SK-N-SH treated with all-trans-retinoic acid at 6 μM for 48 hours (cell line): ENCODE measurements at regions not wholly inside any gene's neighbourhood (a gene's known extent, or its start where the extent isn't known, plus 50 kb on each side); places are given as distances from the start of the nearest gene placed in this dataset.

Source experiments
- ATAC-seq: fragments of 200-7000 bp; cut with Tn5 transposase; 3 replicates; pipeline ENCODE4 v1.9.1; 2020; ENCODE audit warnings: mild to moderate bottlenecking, moderate library complexity
- BACH2 ChIP-seq: fragments of 250-450 bp; sonication (Bioruptor Pico); IDR thresholded peaks from 2 replicates; pipeline ENCODE4 v1.9.0; 2021; ENCODE audit warnings: mild to moderate bottlenecking, borderline replicate concordance
- CSDC2 ChIP-seq: fragments of 250-450 bp; sonication (Bioruptor Pico); IDR thresholded peaks from 2 replicates; pipeline ENCODE4 v1.5.0; 2020; ENCODE audit warnings: mild to moderate bottlenecking, moderate library complexity
- ESRRG ChIP-seq: fragments of 250-450 bp; sonication (Bioruptor Pico); IDR thresholded peaks from 2 replicates; pipeline ENCODE4 v1.6.1; 2021; ENCODE audit warnings: mild to moderate bottlenecking
- GLIS3 ChIP-seq: fragments of 250-450 bp; sonication (Bioruptor Pico); IDR thresholded peaks from 2 replicates; pipeline ENCODE4 v1.5.0; 2020; ENCODE audit warnings: mild to moderate bottlenecking, moderate library complexity
- OSR1 ChIP-seq: fragments of 250-450 bp; sonication (Bioruptor Pico); IDR thresholded peaks from 2 replicates; pipeline ENCODE4 v1.8.0; 2022; ENCODE audit warnings: moderate library complexity, mild to moderate bottlenecking, inconsistent platforms
- PPARA ChIP-seq: fragments of 250-450 bp; sonication (Bioruptor Pico); IDR thresholded peaks from 2 replicates; pipeline ENCODE4 v1.5.0; 2020; ENCODE audit warnings: mild to moderate bottlenecking, borderline replicate concordance
- RARB ChIP-seq: fragments of 250-450 bp; sonication (Bioruptor Pico); IDR thresholded peaks from 2 replicates; pipeline ENCODE4 v1.8.0; 2021; ENCODE audit warnings: mild to moderate bottlenecking, moderate library complexity
- SNAI2 ChIP-seq: fragments of 250-450 bp; sonication (Bioruptor Pico); IDR thresholded peaks from 2 replicates; pipeline ENCODE4 v1.5.0; 2020; ENCODE audit warnings: mild to moderate bottlenecking, moderate library complexity
- TCF4 ChIP-seq: fragments of 250-450 bp; sonication (Bioruptor Pico); IDR thresholded peaks from 2 replicates; pipeline ENCODE4 v1.8.0; 2021; ENCODE audit warnings: mild to moderate bottlenecking, moderate library complexity, borderline replicate concordance
- TOX ChIP-seq: fragments of 250-450 bp; sonication (Bioruptor Pico); IDR thresholded peaks from 2 replicates; pipeline ENCODE4 v1.8.0; 2021; ENCODE audit warnings: mild to moderate bottlenecking, moderate library complexity, borderline replicate concordance
- ZC3H10 ChIP-seq: fragments of 250-450 bp; sonication (Bioruptor Pico); IDR thresholded peaks from 2 replicates; pipeline ENCODE4 v1.5.1; 2021; ENCODE audit warnings: mild to moderate bottlenecking, moderate library complexity
- ZFP3 ChIP-seq: fragments of 250-450 bp; sonication (Bioruptor Pico); IDR thresholded peaks from 2 replicates; pipeline ENCODE4 v1.5.0; 2020; ENCODE audit warnings: mild to moderate bottlenecking, moderate library complexity
- ZFP30 ChIP-seq: fragments of 450-650 bp; formaldehyde crosslinking; IDR thresholded peaks from 2 replicates; pipeline ENCODE4 v1.5.0; 2022; ENCODE audit warnings: mild to moderate bottlenecking, moderate library complexity
- ZNF565 ChIP-seq: fragments of 450-650 bp; formaldehyde crosslinking; conservative IDR thresholded peaks from 2 replicates; pipeline ENCODE4 v1.5.0; 2020; ENCODE audit warnings: low read depth, mild to moderate bottlenecking, moderate library complexity
- ZNF70 ChIP-seq: fragments of 450-650 bp; formaldehyde crosslinking; IDR thresholded peaks from 2 replicates; pipeline ENCODE4 v1.5.0; 2020; ENCODE audit warnings: mild to moderate bottlenecking, moderate library complexity
- ZNF8 ChIP-seq: fragments of 450-650 bp; formaldehyde crosslinking; IDR thresholded peaks from 2 replicates; pipeline ENCODE4 v1.5.0; 2020; ENCODE audit warnings: mild to moderate bottlenecking, moderate library complexity
- TF ChIP-seq, protein P1 (sequence below): fragments of 250-450 bp; sonication (Bioruptor Pico); IDR thresholded peaks from 2 replicates; pipeline ENCODE4 v1.8.0; 2020; ENCODE audit warnings: mild to moderate bottlenecking, moderate library complexity, borderline replicate concordance
- TF ChIP-seq, protein P2 (sequence below): fragments of 250-450 bp; sonication (Bioruptor Pico); IDR thresholded peaks from 2 replicates; pipeline ENCODE4 v1.5.1; 2020; ENCODE audit warnings: low read depth, mild to moderate bottlenecking, moderate library complexity
- TF ChIP-seq, protein P3 (sequence below): fragments of 250-450 bp; sonication (Bioruptor Pico); IDR thresholded peaks from 2 replicates; pipeline ENCODE4 v1.5.1; 2021; ENCODE audit warnings: mild to moderate bottlenecking, moderate library complexity
- TF ChIP-seq, protein P4 (sequence below): fragments of 250-450 bp; sonication (Bioruptor Pico); IDR thresholded peaks from 2 replicates; pipeline ENCODE4 v1.8.0; 2021; ENCODE audit warnings: low read depth, mild to moderate bottlenecking, moderate library complexity, borderline replicate concordance

DNA sequence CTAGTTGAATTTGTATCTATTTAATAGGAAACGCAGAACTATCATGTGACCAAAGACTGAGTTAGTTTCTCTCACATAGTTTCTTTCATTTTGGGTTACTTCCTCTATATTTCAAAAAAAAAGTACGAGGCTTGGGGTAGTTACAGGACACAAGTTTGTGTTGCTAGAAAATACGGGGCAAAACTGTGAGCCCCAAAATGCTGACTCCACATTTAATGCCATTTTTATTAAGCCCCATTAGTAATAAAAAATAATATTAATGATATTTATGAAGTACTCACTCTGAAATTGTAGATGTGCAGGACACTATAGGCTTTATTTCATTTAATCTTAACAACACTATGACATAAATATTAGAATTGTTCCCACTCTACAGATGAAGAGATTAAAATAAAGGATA, 268.6 kb downstream of the DTHD1 start (continued):
- TF ChIP-seq, protein P1, sequence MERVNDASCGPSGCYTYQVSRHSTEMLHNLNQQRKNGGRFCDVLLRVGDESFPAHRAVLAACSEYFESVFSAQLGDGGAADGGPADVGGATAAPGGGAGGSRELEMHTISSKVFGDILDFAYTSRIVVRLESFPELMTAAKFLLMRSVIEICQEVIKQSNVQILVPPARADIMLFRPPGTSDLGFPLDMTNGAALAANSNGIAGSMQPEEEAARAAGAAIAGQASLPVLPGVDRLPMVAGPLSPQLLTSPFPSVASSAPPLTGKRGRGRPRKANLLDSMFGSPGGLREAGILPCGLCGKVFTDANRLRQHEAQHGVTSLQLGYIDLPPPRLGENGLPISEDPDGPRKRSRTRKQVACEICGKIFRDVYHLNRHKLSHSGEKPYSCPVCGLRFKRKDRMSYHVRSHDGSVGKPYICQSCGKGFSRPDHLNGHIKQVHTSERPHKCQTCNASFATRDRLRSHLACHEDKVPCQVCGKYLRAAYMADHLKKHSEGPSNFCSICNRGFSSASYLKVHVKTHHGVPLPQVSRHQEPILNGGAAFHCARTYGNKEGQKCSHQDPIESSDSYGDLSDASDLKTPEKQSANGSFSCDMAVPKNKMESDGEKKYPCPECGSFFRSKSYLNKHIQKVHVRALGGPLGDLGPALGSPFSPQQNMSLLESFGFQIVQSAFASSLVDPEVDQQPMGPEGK (CRISPR knock-in tag), result no peak
- TF ChIP-seq ZFP30, result no peak

DNA sequence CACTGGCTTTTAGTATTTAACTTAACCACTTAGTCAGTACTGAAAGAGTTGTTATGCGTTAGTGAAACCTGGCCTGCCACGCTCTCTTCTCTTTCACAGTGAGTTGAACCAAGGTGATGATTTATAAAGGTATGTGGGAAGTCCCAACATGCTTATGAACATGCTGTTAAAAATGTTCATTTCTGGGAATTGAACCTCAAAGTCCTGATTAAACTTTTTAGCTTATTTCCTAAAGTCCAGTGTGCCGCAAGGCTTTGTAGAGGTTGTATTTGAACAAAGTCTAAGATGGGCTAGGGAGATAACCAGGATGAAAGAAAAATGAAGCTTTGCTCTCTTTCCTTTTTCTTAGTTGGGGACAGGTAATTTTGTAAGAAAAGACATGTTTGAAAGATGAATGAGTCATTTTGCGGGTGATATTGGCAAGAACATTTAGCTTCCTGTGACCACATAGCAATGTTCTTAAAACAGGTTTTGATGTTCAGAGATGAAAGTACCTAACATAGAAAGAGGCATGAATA, 270.3 kb downstream of the DTHD1 start:
- TF ChIP-seq TCF4 (CRISPR knock-in tag) (no peak), ZNF8 (CRISPR knock-in tag) (no peak), RARB (no peak), SNAI2 (CRISPR knock-in tag) (no peak), BACH2 (CRISPR knock-in tag) (no peak), ZFP3 (CRISPR knock-in tag) (no peak), ESRRG (CRISPR knock-in tag) (no peak), CSDC2 (no peak)
- TF ChIP-seq, protein P2, sequence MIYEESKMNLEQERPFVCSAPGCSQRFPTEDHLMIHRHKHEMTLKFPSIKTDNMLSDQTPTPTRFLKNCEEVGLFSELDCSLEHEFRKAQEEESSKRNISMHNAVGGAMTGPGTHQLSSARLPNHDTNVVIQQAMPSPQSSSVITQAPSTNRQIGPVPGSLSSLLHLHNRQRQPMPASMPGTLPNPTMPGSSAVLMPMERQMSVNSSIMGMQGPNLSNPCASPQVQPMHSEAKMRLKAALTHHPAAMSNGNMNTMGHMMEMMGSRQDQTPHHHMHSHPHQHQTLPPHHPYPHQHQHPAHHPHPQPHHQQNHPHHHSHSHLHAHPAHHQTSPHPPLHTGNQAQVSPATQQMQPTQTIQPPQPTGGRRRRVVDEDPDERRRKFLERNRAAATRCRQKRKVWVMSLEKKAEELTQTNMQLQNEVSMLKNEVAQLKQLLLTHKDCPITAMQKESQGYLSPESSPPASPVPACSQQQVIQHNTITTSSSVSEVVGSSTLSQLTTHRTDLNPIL (CRISPR knock-in tag), result no peak

DNA sequence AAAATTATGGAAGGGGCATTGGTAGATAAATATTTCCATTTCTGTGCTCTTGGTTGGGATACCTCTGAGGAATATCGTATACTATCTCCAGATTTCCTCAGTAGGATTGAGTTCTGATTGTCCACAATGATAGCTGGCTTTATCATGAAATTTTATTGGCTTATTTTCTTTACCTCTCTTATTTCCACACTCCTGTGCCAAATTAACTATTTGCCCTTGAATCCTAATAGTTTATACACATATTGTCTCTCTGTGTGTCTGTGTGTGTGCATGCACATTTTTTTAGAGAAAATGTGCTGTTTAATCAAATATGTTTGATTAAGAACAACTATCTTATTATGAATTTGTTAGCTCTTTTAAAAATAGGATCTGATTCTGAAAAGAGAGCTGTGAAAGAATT, 271.6 kb downstream of the DTHD1 start:
- no peak for TF ChIP-seq ZNF70 (CRISPR knock-in tag)
- TF ChIP-seq ZC3H10 (CRISPR knock-in tag), result no peak
- no peak for TF ChIP-seq ZFP30
- TF ChIP-seq, all 23 proteins: peak for 0
- no peak for ATAC-seq

More for the DNA sequence above, 270.3 kb downstream of the DTHD1 start:
- no peak for ATAC-seq

DNA sequence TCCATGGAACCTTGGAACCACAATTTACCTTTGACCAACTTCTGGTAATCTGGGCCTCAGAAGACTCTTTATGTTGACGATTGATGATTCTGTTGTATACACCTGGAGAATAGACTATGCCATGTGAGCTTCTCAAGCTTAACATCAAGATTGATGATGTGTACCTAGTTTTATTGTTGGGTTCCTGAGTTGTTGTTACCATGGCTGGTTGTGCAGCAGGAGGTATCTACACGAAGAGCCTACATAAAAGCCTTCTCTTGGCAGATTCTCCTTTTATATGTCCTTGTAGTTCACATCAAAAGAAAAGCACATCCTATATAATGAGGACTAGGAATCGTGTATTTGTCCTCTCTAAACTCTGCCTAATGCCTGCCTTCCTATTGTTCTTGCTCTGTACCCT, 272.0 kb downstream of the DTHD1 start:
- no peak for ATAC-seq
- no peak for TF ChIP-seq OSR1
- no peak for TF ChIP-seq GLIS3 (CRISPR knock-in tag)
- no peak for TF ChIP-seq BACH2 (CRISPR knock-in tag)
- no peak for TF ChIP-seq ZC3H10 (CRISPR knock-in tag)
- TF ChIP-seq CSDC2, result no peak
- TF ChIP-seq ZNF565, result no peak
- no peak for TF ChIP-seq SNAI2 (CRISPR knock-in tag)
- TF ChIP-seq PPARA (CRISPR knock-in tag), result no peak

DNA sequence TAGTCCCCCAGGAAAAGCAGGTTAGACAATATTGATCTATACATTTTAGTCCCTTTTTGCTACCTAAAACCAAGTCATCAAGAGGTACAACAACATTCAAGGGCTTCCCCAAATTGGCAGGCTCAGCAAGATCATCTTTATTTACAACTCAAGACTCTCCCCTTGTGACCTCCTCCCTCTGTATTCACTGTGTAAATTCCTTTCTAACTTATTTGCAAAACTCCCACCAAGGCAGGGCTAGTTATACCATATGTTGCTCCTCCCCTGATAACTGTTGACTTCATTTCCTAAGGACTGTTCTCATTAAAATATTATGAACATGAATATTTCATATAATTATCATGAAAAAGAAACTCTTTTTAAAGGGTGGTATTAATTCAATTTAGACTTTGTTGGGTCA, 275.6 kb downstream of the DTHD1 start:
- TF ChIP-seq ZNF8 (CRISPR knock-in tag), result no peak
- no peak for TF ChIP-seq ZFP30
- TF ChIP-seq GLIS3 (CRISPR knock-in tag), result no peak
- TF ChIP-seq, protein P3, sequence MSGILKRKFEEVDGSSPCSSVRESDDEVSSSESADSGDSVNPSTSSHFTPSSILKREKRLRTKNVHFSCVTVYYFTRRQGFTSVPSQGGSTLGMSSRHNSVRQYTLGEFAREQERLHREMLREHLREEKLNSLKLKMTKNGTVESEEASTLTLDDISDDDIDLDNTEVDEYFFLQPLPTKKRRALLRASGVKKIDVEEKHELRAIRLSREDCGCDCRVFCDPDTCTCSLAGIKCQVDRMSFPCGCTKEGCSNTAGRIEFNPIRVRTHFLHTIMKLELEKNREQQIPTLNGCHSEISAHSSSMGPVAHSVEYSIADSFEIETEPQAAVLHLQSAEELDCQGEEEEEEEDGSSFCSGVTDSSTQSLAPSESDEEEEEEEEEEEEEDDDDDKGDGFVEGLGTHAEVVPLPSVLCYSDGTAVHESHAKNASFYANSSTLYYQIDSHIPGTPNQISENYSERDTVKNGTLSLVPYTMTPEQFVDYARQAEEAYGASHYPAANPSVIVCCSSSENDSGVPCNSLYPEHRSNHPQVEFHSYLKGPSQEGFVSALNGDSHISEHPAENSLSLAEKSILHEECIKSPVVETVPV (CRISPR knock-in tag), result no peak
- no peak for TF ChIP-seq ZNF70 (CRISPR knock-in tag)
- TF ChIP-seq ZC3H10 (CRISPR knock-in tag), result no peak
- TF ChIP-seq CSDC2, result no peak
- no peak for ATAC-seq

DNA sequence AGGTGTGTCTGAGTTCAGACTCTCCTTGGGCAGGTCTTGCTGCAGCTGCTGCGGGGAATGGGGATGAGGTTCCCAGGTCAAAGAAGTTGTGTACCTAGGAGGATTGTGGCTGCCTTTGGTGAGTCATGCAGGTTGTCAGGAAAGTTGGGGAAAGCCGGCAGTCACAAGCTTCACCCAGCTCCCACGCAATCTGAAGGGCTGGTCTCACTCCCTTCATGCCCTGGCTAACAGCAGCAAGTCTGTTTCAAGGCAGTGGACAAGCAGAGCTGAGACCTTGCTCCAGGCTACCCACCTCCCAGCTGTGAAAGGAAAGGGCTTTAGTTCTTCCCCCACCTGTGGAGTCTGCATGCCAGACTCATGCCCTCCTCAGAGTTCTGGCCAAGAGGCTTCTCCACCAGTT, 287.2 kb downstream of the DTHD1 start:
- ATAC-seq, result no peak
- TF ChIP-seq ZNF8 (CRISPR knock-in tag), result no peak
- TF ChIP-seq, protein P4, sequence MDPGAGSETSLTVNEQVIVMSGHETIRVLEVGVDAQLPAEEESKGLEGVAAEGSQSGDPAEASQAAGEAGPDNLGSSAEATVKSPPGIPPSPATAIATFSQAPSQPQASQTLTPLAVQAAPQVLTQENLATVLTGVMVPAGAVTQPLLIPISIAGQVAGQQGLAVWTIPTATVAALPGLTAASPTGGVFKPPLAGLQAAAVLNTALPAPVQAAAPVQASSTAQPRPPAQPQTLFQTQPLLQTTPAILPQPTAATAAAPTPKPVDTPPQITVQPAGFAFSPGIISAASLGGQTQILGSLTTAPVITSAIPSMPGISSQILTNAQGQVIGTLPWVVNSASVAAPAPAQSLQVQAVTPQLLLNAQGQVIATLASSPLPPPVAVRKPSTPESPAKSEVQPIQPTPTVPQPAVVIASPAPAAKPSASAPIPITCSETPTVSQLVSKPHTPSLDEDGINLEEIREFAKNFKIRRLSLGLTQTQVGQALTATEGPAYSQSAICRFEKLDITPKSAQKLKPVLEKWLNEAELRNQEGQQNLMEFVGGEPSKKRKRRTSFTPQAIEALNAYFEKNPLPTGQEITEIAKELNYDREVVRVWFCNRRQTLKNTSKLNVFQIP (CRISPR knock-in tag), result no peak
- no peak for TF ChIP-seq RARB
- TF ChIP-seq GLIS3 (CRISPR knock-in tag), result no peak
- TF ChIP-seq TOX (CRISPR knock-in tag), result no peak
- no peak for TF ChIP-seq ZNF565
- TF ChIP-seq, protein P1 (CRISPR knock-in tag), result no peak
- no peak for TF ChIP-seq TCF4 (CRISPR knock-in tag)
- no peak for TF ChIP-seq ZNF70 (CRISPR knock-in tag)
- no peak for TF ChIP-seq ZFP3 (CRISPR knock-in tag)
- TF ChIP-seq ZFP30, result no peak
- no peak for TF ChIP-seq CSDC2
- TF ChIP-seq ESRRG (CRISPR knock-in tag), result no peak
- TF ChIP-seq, protein P3 (CRISPR knock-in tag), result no peak
- TF ChIP-seq, protein P2 (CRISPR knock-in tag), result no peak
- no peak for TF ChIP-seq BACH2 (CRISPR knock-in tag)
